D721Med (cell line): ENCODE measurements at regions not wholly inside any gene's neighbourhood (a gene's known extent, or its start where the extent isn't known, plus 50 kb on each side); places are given as distances from the start of the nearest gene placed in this dataset.

Experiments used
- DNase-seq: peaks from one replicate; pipeline ENCODE4 v3.0.0; 2011; ENCODE audit warnings: low spot score; ENCODE audit not compliant: insufficient read length
- FAIRE-seq: peaks from 2 replicates; lab custom pipeline; 2011; peaks lifted over from hg19 to GRCh38; lab: Jason Lieb, UNC
- CTCF ChIP-seq: IDR thresholded peaks from 2 replicates; pipeline ENCODE4 v1.5.1; 2012; ENCODE audit warnings: mild to moderate bottlenecking, control low read depth; ENCODE audit not compliant: insufficient read depth; ENCODE audit errors: missing control alignments

- FAIRE-seq, result no peak
- DNase-seq, result no peak
- no peak for TF ChIP-seq CTCF
Measured at GRCh38 chr6:145020543-145020942, 714.8 kb downstream of the EPM2A start.

- FAIRE-seq (no peak), DNase-seq (no peak)
- no peak for TF ChIP-seq CTCF
Measured at GRCh38 chr6:145022199-145022796, 713.0 kb downstream of the EPM2A start.

GRCh38 chr6:145023116-145023726, 712.1 kb downstream of the EPM2A start:
- FAIRE-seq (no peak), DNase-seq (no peak)
- TF ChIP-seq CTCF, result no peak

GRCh38 chr6:145025488-145025887, 709.8 kb downstream of the EPM2A start:
- no peak for DNase-seq

GRCh38 chr6:145026267-145026679, 709.0 kb downstream of the EPM2A start:
- TF ChIP-seq CTCF, result no peak
- DNase-seq (no peak), FAIRE-seq (no peak)

More at GRCh38 chr6:145025488-145025887, 709.8 kb downstream of the EPM2A start:
- no peak for TF ChIP-seq CTCF
- no peak for FAIRE-seq

- TF ChIP-seq CTCF, result peak; percentile 50
- DNase-seq (no peak), FAIRE-seq (no peak)
Measured at GRCh38 chr6:145028144-145028818, 707.0 kb downstream of the EPM2A start.

GRCh38 chr6:145031001-145031400, 704.3 kb downstream of the EPM2A start:
- no peak for TF ChIP-seq CTCF
- FAIRE-seq (no peak), DNase-seq (no peak)
